HepG2 (cell line): ENCODE measurements at regions not wholly inside any gene's neighbourhood (a gene's known extent, or its start where the extent isn't known, plus 50 kb on each side); places are given as distances from the start of the nearest gene placed in this dataset.

Source experiments
- BORCS8-MEF2B ChIP-seq: sonication (generic); formaldehyde crosslinking; IDR thresholded peaks from 2 replicates; pipeline ENCODE4 v1.8.0; 2022; ENCODE audit warnings: mild to moderate bottlenecking, missing genetic modification reagents
- CREM ChIP-seq, 2 experiments: sonication (generic) in 1 of 2; formaldehyde crosslinking in 1 of 2; IDR thresholded peaks; 2 replicates each; pipeline versions ENCODE4 v1.4.0 to v1.6.1; 2016 to 2020; ENCODE audit warnings: antibody characterized with exemption in 1 of 2, mild to moderate bottlenecking in 1 of 2, missing genetic modification reagents in 1 of 2
- ELF3 ChIP-seq: IDR thresholded peaks from 2 replicates; pipeline ENCODE4 v1.6.1; 2016; ENCODE audit warnings: missing genetic modification reagents, missing compliant biosample characterization
- FOXJ3 ChIP-seq: sonication (generic); formaldehyde crosslinking; IDR thresholded peaks from 2 replicates; pipeline ENCODE4 v1.4.0; 2020; ENCODE audit warnings: missing genetic modification reagents, mild to moderate bottlenecking, borderline replicate concordance
- FOXO1 ChIP-seq: sonication (generic); formaldehyde crosslinking; IDR thresholded peaks from 2 replicates; pipeline ENCODE4 v1.4.0; 2020; ENCODE audit warnings: missing genetic modification reagents
- GFI1 ChIP-seq: sonication (generic); formaldehyde crosslinking; IDR thresholded peaks from 2 replicates; pipeline ENCODE4 v1.5.0; 2020; ENCODE audit warnings: missing genetic modification reagents, mild to moderate bottlenecking, borderline replicate concordance
- ISL2 ChIP-seq: sonication (generic); formaldehyde crosslinking; IDR thresholded peaks from 2 replicates; pipeline ENCODE4 v1.5.0; 2020; ENCODE audit warnings: missing genetic modification reagents
- NFIC ChIP-seq: IDR thresholded peaks from 2 replicates; pipeline ENCODE4 v1.6.1; 2012; ENCODE audit warnings: mild to moderate bottlenecking, low read length, inconsistent platforms
- ONECUT2 ChIP-seq: sonication (generic); formaldehyde crosslinking; IDR thresholded peaks from 2 replicates; pipeline ENCODE4 v1.4.0; 2020; ENCODE audit warnings: missing genetic modification reagents
- PAXIP1 ChIP-seq: sonication (generic); formaldehyde crosslinking; conservative IDR thresholded peaks from 2 replicates; pipeline ENCODE4 v1.4.0; 2020; ENCODE audit warnings: mild to moderate bottlenecking, missing genetic modification reagents, moderate library complexity
- RARA ChIP-seq: IDR thresholded peaks from 2 replicates; pipeline ENCODE4 v1.6.1; 2016; ENCODE audit warnings: missing genetic modification reagents, missing compliant biosample characterization
- RCOR2 ChIP-seq: IDR thresholded peaks from 2 replicates; pipeline ENCODE4 v1.6.1; 2016; ENCODE audit warnings: missing biosample characterization, missing genetic modification reagents
- RORA ChIP-seq: sonication (generic); formaldehyde crosslinking; IDR thresholded peaks from 2 replicates; pipeline ENCODE4 v1.5.0; 2020; ENCODE audit warnings: mild to moderate bottlenecking, missing genetic modification reagents, moderate library complexity
- RXRB ChIP-seq: IDR thresholded peaks from 2 replicates; pipeline ENCODE4 v1.6.1; 2016; ENCODE audit warnings: borderline replicate concordance, missing genetic modification reagents, missing compliant biosample characterization
- SAFB2 ChIP-seq: sonication (generic); formaldehyde crosslinking; IDR thresholded peaks from 2 replicates; pipeline ENCODE4 v1.5.1; 2020; ENCODE audit warnings: missing genetic modification reagents, low read depth, mild to moderate bottlenecking, borderline replicate concordance
- SKI ChIP-seq: fragments of 450-650 bp; IDR thresholded peaks from one replicate; pipeline ENCODE4 v1.6.1; 2018; ENCODE audit warnings: mild to moderate bottlenecking; ENCODE audit not compliant: partially characterized antibody
- SOX5 ChIP-seq: IDR thresholded peaks from 2 replicates; pipeline ENCODE4 v1.6.1; 2016; ENCODE audit warnings: borderline replicate concordance
- TARDBP ChIP-seq: sonication (generic); formaldehyde crosslinking; IDR thresholded peaks from 2 replicates; pipeline ENCODE4 v1.8.0; 2022; ENCODE audit warnings: mild to moderate bottlenecking, missing genetic modification reagents
- ZBTB25 ChIP-seq: IDR thresholded peaks from 2 replicates; pipeline ENCODE4 v1.6.1; 2018; ENCODE audit warnings: missing genetic modification reagents
- ZGPAT ChIP-seq: IDR thresholded peaks from 2 replicates; pipeline ENCODE4 v1.6.1; 2016; ENCODE audit warnings: mild to moderate bottlenecking
- ZMYM3 ChIP-seq: sonication (generic); formaldehyde crosslinking; IDR thresholded peaks from 2 replicates; pipeline ENCODE4 v1.5.1; 2020; ENCODE audit warnings: mild to moderate bottlenecking, missing genetic modification reagents
- ZNF10 ChIP-seq: sonication (generic); formaldehyde crosslinking; IDR thresholded peaks from 2 replicates; pipeline ENCODE4 v1.4.0; 2020; ENCODE audit warnings: mild to moderate bottlenecking, low read depth, missing genetic modification reagents, borderline replicate concordance
- ZNF205 ChIP-seq: IDR thresholded peaks from 2 replicates; pipeline ENCODE4 v1.6.1; 2018; ENCODE audit warnings: missing biosample characterization, missing genetic modification reagents
- TF ChIP-seq, protein P1 (sequence below): IDR thresholded peaks from 2 replicates; pipeline ENCODE4 v1.6.1; 2012; ENCODE audit warnings: low read depth, low read length, improper control_type of control experiment

DNA sequence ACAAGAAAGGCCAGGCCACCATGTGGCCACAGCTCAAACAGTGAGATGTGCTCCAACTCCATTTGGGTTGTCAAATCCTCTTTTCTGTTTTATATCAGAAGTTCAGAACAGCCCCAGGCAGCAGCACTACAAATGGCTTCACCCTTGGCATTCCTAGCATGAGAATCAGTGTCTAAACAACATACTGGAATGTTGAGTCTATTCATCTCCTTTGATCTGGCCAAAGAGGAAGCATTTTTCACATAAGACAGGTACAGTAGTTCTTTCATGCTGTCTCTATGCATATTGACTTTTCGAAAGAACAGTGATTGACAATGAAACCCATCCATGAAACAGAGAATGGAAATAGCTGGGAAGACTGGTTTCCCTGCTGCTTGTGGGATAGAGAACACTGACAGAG lies 289.5 kb downstream of the USP46 start (continued):
- TF ChIP-seq RCOR2 (peak; percentile 72; the same call in 1 of the 2 replicates), RXRB (CRISPR knock-in tag) (peak; percentile 58), ZNF10 (no peak), NFIC (peak; percentile 42; the same call in 1 of the 2 replicates), FOXJ3 (CRISPR knock-in tag) (0 out of 2 replicates have a peak, but pooled peaks have one; percentile 28), ZBTB25 (CRISPR knock-in tag) (0 out of 2 replicates have a peak, but pooled peaks have one; percentile 20), RORA (CRISPR knock-in tag) (no peak), SKI (peak; percentile 46), BORCS8-MEF2B (CRISPR knock-in tag) (no peak), ONECUT2 (CRISPR knock-in tag) (0 out of 2 replicates have a peak, but pooled peaks have one; percentile 30), ZMYM3 (no peak), ELF3 (CRISPR knock-in tag) (peak; percentile 96), RARA (CRISPR knock-in tag) (peak; percentile 71), SOX5 (peak; percentile 94), ZGPAT (peak; percentile 63), PAXIP1 (peak; percentile 70), SAFB2 (CRISPR knock-in tag) (no peak), ISL2 (CRISPR knock-in tag) (peak; percentile 93), FOXO1 (peak; percentile 77), ZNF205 (CRISPR knock-in tag) (no peak), TARDBP (no peak), GFI1 (peak; percentile 95), CREM (IDR thresholded peaks at IDR 0.05) (peak; percentile 77), CREM (CRISPR knock-in tag; IDR thresholded peaks at IDR 0.05) (no peak)
- TF ChIP-seq, protein P1, sequence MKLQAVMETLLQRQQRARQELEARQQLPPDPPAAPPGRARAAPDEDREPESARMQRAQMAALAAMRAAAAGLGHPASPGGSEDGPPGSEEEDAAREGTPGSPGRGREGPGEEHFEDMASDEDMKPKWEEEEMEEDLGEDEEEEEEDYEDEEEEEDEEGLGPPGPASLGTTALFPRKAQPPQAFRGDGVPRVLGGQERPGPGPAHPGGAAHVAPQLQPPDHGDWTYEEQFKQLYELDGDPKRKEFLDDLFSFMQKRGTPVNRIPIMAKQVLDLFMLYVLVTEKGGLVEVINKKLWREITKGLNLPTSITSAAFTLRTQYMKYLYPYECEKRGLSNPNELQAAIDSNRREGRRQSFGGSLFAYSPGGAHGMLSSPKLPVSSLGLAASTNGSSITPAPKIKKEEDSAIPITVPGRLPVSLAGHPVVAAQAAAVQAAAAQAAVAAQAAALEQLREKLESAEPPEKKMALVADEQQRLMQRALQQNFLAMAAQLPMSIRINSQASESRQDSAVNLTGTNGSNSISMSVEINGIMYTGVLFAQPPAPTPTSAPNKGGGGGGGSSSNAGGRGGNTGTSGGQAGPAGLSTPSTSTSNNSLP, result peak; percentile 63
